ENCODE measurements at regions not wholly inside any gene's neighbourhood (a gene's known extent, or its start where the extent isn't known, plus 50 kb on each side); places are given as distances from the start of the nearest gene placed in this dataset.

GRCh38 chr1:119308130-119308700 lies 60.4 kb upstream of the HAO2 start:
- no peaks in the 10 kb centered on the region for H3K79me2 ChIP-seq (ENCODE audit: insufficient read depth, low read length)
- peaks cover 43% of the 10 kb centered on the region for H3K27me3 ChIP-seq (ENCODE audit: insufficient read depth, low read length)
- ChIA-PET CTCF (no interaction called here), RAD21 (ENCODE audit: low non-redundant PET in 1 of 2, low total read pairs in 2 of 2, uncharacterized antibody in 2 of 2, unreplicated experiment in 2 of 2) (no interaction called here), POLR2A (no interaction called here)
- H3K27ac ChIP-seq (ENCODE audit: low read depth, low read length), result no peak overlapping the region
- H3K9me3 ChIP-seq (ENCODE audit: control insufficient read depth in 1 of 2, insufficient read depth in 1 of 2, low read depth in 1 of 2, low read length in 2 of 2), result no peaks in the 10 kb centered on the region
- H3K9me2 ChIP-seq (ENCODE audit: insufficient read depth), result no peaks in the 10 kb centered on the region
- intact Hi-C loops (cut with micrococcal nuclease), result no loop called here
- H3K4me3 ChIP-seq (replicated peaks in 1 of 2; ENCODE audit: low read depth in 1 of 2, low read length in 2 of 2), result no peak overlapping the region
- H3K4me1 ChIP-seq (ENCODE audit: control insufficient read depth in 1 of 2, insufficient read depth in 2 of 2, low read length in 2 of 2), result no peaks in the 10 kb centered on the region
- H2AFZ ChIP-seq (ENCODE audit: low read depth, low read length, poor library complexity, severe bottlenecking), result no peak overlapping the region
- no peak overlapping the region for H3K4me2 ChIP-seq (ENCODE audit: low read length)
- ATAC-seq (no peak), DNase-seq (ENCODE audit: low read depth, low spot score) (no peak)
- H4K20me1 ChIP-seq (ENCODE audit: insufficient read depth), result no peaks in the 10 kb centered on the region
- H3K9ac ChIP-seq (ENCODE audit: low read length), result no peak overlapping the region
- no peaks in the 10 kb centered on the region for H3K36me3 ChIP-seq (ENCODE audit: control insufficient read depth in 1 of 2, insufficient read depth in 2 of 2, low read length in 2 of 2)
- BruUV-seq (replicated peaks), result no TSS peak
- TF ChIP-seq CBX3 (IDR thresholded peaks at IDR 0.05; ENCODE audit: low read depth) (no peak), YY1 (IDR thresholded peaks at IDR 0.05; ENCODE audit: extremely low read depth, insufficient replicate concordance, low read depth, low read length) (no peak)
- TF ChIP-seq, protein P1, sequence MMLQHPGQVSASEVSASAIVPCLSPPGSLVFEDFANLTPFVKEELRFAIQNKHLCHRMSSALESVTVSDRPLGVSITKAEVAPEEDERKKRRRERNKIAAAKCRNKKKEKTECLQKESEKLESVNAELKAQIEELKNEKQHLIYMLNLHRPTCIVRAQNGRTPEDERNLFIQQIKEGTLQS (IDR thresholded peaks at IDR 0.05), result no peak

- Histone ChIP-seq H4K20me1 (ENCODE audit: insufficient read depth) (no peaks in the 10 kb centered on the region), H3K9ac (ENCODE audit: low read length) (no peak overlapping the region), H3K4me2 (ENCODE audit: low read length) (no peak overlapping the region), H3K27ac (ENCODE audit: low read depth, low read length) (no peak overlapping the region), H3K9me3 (ENCODE audit: control insufficient read depth in 1 of 2, insufficient read depth in 1 of 2, low read depth in 1 of 2, low read length in 2 of 2) (no peaks in the 10 kb centered on the region), H3K4me3 (replicated peaks in 1 of 2; ENCODE audit: low read depth in 1 of 2, low read length in 2 of 2) (no peak overlapping the region), H2AFZ (ENCODE audit: low read depth, low read length, poor library complexity, severe bottlenecking) (no peak overlapping the region), H3K27me3 (ENCODE audit: insufficient read depth, low read length) (peaks cover 38% of the 10 kb centered on the region), H3K9me2 (ENCODE audit: insufficient read depth) (no peaks in the 10 kb centered on the region), H3K4me1 (ENCODE audit: control insufficient read depth in 1 of 2, insufficient read depth in 2 of 2, low read length in 2 of 2) (no peaks in the 10 kb centered on the region), H3K36me3 (ENCODE audit: control insufficient read depth in 1 of 2, insufficient read depth in 2 of 2, low read length in 2 of 2) (no peaks in the 10 kb centered on the region), H3K79me2 (ENCODE audit: insufficient read depth, low read length) (no peaks in the 10 kb centered on the region)
- ATAC-seq (no peak), DNase-seq (ENCODE audit: low read depth, low spot score) (no peak)
- TF ChIP-seq CBX3 (IDR thresholded peaks at IDR 0.05; ENCODE audit: low read depth) (no peak), POLR2A (IDR thresholded peaks at IDR 0.05; ENCODE audit: borderline replicate concordance, extremely low read depth, insufficient read depth, insufficient read length) (no peak), SP1 (IDR thresholded peaks at IDR 0.05; ENCODE audit: low read depth) (no peak), MAX (IDR thresholded peaks at IDR 0.05) (no peak)
- ChIA-PET CTCF (no interaction called here), POLR2A (no interaction called here), RAD21 (ENCODE audit: low non-redundant PET in 1 of 2, low total read pairs in 2 of 2, uncharacterized antibody in 2 of 2, unreplicated experiment in 2 of 2) (no interaction called here)
- no TSS peak for BruUV-seq (replicated peaks)
- intact Hi-C loops (cut with micrococcal nuclease), result no loop called here
These were observed 59.8 kb upstream of the HAO2 start for GRCh38 chr1:119308806-119309205.

All from HCT116 (cell line).